NCI-H1417 (cell line): ENCODE measurements at regions not wholly inside any gene's neighbourhood (a gene's known extent, or its start where the extent isn't known, plus 50 kb on each side); places are given as distances from the start of the nearest gene placed in this dataset.
A peak's percentile ranks its signal among the peaks of the same experiment; 100 is the strongest.

ENCODE experiments used
- DNase-seq, 3 experiments: peaks; one replicate each; lab custom pipeline; 2025; lab: John Stamatoyannopoulos, UW

DNA sequence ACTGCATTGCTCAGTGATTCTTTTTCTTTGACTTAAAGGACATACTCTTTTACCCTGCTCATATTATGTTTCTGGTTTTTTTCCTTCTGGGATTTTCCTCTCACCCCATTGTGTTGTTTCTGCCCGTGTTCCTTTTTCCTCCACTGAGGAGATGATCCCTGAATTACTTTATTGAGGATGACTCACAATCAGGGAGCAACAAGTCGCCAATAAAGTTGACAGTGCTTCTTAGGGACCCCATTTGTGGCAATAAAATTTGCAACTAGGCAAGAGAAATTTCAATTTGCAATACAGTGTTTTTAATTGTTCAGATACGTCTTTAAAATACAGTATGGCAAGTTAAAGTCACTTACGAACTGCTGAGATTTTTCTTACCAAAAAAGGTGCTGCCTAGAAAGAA is 217.9 kb downstream of the SOX4 start:
- no peak for DNase-seq

DNA sequence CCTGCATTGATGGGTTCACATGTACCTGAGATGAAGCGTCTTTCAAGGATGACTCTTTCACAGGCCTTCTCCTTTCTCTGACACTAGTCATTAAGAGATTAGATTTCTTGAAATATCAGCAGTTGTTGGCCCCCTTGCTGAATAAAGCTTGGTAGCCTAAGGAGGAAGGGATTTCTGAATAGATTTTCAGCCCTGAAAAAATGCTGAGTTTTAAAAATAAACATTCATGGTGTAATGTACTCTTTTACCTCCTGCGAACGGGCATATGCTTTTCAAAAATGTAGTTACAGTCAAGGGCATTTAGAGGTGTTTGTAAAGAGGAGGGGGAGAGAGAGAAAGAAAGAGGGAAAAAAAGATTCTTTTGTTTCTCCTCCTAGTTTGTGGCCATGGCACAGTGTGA is 222.7 kb downstream of the SOX4 start:
- DNase-seq, result no peak

DNA sequence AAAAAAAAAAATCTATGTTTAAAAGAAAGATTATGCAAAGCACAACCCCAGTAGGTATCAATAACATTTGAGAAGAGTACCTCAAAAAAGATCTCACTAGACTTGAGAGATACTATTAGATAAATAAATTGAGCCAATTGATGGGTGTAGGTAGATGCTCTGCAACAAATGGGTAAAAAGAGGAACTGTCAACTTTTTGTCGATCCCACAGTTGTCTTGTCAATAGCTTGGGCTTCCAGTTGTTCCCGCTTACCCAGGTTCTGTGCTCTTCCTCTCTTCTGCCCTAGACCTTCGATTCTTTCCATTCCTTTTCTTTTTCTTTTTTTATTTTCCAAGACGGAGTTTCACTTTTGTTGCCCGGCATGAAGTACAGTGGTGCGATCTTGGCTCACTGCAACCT is 226.9 kb downstream of the SOX4 start:
- no peak for DNase-seq

DNA sequence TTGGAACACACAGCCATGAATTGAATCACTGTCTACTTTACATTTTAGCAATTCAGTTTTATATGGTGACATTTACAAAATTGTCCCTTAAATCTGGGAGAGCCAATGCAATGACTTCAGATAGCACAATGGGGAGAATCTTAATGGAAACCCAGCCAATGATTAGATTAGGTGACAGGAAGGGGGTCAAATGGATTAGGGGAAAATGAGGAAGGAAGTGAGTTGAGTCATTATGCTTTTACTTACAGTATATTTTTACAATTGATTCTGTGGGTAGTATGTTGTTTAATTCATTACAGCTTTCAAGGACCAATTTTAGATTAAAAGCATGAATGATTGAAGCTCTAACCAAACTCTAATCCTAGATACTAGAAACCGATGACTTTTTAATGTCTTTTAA is 229.8 kb downstream of the SOX4 start:
- no peak for DNase-seq

DNA sequence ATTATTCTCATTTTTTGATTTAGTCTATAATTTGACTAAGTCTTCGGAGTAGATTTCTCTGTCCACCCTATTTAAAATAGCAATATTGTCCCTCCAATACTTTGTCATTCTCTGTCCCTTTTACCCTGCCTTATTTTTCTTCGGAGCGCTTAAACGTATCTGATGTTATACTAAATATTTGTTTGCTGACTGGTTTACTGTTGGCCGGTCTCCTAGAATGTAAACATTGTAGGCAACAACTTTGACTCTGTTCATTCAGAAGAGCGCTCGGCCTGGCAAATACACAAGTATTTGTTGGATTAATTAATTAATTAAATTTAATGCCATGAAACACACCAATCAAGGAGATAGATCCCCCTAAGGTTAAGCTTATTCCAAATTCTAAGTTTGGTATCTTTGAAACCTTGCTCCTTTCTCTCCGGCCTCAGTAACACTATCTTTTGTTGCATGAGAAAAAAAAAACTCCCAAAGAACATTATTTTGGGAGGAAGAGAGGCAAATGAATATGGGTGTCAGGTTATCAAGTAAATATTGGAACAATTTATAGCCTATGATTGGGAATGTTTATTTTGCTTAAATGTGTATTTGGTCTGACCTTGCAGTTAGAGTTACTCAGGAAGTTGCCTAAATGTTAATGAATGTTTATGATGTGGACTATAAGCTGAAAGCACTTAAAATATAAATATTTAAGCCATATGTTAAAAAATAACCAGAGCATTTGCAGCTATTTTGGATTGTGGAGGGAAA is 231.1 kb downstream of the SOX4 start:
- peak in 2 of 3 experiments; percentile 19 to 63 for DNase-seq

DNA sequence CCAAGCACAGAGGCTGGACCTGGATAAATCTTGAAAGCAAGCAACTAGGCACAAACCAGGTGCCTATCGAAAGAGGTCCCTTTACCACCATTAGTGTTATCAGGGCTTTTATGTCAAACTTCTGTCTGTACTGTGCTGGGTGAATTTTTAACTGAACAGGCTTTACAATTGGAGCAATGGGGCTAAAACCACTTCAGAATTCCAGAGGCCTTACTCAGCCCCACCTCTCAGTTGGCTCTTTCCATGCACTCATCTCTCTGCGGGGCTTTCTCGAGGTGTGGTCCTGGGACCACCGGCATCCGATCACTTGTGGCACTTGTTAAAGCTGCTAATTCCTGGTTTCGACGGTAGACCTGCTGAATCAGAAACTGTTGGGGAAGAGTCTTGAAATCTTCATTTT is 232.5 kb downstream of the SOX4 start:
- DNase-seq, result no peak

DNA sequence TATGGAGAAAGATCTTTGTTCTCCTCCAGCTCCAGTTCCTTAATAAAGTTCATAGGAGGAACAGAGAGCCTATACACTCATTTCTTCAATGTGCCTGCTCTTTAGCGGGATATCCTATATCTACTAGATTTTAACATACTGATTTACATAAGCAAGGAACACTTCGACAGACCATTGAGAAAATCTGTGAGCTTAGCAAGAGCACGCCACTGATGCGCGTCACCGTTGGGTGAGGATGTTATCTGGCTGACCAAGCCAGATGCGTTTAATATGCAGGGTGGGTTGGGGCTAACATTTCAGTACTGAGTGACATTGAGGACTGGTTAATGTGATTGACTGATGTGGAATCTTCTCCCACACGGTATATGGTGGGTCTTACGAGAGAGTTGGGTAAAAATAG is 233.4 kb downstream of the SOX4 start:
- DNase-seq, result no peak

DNA sequence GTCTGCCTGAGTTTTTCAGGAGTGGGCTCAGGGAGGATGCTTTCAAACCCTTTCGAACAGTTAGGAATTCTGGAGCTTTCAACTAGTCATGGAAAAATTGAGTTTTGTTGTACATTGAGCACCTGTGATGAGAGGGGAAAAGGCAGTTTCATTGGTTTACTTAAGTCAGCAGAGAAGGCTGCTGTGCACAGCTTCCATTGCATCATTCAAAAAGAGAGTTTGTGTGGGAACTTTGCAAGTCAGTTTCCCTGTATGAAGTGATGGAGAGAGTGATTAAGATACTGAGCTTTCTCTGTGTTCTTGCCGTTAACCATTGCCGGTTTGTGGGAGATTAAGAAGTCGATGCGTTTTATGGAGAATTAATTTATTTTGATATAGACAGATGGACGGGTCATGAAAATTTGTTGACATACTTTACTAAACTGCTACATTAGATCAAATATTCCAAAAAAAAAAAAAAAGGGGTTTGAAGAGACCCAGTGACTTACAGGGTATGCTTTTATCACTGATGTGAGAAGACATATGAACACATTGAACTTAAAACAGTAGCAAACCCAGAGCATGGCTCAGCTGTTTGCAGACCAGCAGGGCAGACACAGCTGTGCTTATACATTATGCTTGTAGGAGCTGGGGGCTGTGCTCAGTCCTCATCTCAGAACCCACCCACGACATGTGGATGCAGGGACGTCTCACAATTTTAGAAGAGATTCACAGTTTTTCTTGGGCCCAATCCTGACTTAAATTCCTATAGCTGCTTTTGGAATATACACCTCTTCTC is 234.1 kb downstream of the SOX4 start:
- DNase-seq, result no peak

DNA sequence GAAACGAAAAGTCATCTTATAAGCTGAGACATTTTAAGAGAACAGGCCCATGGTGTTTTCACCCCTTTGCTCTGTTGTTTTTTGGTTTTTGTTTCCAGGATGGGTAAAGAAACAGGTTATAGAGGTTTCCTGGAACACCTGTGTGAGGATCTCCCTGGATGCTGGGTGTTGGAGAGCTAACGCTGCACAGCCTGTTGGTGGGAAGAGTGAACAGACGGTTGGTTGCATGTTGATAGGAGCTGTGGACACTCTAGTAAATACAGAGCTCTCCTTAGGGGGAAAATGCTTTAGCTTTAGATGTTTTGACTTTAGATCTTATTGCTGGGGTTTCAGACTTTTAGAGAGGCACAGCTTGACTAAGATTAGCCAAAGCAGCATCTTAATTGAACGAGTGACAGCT is 235.2 kb downstream of the SOX4 start:
- no peak for DNase-seq

DNA sequence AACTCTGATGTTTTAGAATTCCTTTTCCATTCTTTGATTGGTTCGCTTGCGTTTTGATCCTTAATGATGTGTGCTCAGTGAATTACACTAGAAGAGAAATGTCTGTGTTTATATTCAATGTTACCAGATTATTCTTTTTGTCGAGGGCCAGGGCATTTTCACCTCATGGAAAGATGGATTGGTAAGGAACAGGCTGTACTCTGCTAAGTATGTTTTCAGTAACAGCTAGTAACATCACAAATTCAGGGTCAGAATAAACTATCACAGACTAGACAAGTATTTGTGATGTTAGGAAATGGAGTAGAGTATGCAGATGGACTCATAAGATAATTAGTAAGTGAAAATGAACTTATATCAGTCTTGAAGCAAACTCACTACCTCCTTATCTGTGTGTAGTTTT is 235.6 kb downstream of the SOX4 start:
- DNase-seq, result no peak

DNA sequence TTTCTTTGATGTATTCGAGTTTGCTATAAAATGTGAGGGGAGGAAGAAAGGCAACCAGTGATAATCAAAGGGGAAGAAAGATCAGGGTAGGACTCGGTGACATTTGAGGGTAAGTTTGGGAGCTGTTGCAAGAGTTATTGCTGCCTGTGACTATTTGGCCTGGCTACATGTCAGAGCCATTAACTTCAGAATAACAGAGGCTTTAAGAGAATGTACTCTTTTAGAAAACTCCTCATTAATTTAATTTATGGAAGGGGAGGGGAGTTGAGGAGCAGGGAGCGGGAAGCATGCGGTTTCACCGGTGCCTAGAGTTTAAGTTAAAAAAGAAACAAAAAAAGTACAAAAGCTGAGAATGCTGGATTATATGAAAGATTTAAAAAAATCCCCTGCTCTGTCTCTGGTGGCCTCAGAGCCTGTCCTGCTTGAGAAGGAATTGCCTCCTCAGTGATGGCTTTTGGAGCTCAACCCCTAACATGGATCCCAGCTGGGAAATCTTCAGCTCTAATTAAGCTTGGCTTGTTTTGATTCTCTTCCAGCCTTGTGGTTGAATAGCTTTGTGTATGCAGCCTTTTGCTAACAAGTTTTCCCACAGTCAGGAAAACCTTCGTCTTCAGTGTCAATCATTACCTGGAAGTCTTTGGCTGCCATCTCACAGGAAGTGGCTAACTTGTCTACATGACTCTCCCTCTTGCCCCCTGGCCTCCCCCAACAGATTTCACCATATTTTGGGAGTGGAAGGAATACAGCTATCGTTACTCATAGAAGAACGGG is 238.2 kb downstream of the SOX4 start:
- DNase-seq, result no peak

DNA sequence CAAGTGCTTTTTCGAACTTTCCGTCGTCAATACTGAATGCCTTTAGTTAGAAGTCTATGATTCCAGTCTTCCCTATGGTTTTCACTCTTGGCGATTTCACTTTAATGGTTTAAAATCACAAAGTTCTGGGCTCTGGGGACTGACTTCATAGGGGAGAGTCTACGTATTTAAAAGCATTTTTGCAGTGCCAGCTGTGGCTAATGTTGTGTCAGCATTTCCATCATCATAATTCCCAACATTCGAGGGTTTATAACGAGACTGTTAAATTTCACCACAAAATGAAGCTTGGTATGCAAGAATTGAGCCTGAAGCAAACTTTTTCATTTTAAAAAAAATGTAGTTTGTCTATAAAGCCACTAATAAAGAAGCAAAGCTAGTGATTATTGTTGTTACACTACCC is 242.7 kb downstream of the SOX4 start:
- no peak for DNase-seq

DNA sequence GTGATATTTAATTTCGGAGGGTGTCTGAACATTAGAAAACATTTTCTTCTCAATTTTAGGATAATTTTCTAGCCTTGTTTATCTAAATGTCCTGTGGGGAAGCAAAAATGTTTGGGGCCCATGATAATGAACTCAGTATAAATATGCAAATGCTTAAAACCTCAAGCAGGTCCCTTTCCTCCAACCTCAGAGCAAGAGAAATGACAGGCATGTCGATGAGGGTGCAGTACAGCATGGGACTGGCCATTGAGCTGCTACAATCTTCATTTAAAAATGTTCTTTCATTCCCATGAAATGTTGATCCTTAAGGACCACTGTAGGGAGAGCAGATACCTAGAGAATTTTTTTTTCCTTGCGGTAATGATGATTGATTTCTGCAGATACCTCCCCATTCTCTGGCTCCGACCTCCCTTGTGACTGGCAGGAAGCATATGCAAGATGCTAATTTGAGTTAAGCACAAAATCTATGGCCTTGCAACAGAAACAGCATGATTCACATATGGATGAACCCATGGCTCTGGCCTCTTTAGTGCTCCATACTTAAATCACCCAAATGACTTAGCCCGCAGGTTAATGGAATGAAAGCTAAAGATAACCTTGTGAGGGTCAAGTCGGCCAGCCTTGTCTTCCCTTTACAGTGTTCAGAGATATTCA is 243.3 kb downstream of the SOX4 start:
- no peak for DNase-seq

DNA sequence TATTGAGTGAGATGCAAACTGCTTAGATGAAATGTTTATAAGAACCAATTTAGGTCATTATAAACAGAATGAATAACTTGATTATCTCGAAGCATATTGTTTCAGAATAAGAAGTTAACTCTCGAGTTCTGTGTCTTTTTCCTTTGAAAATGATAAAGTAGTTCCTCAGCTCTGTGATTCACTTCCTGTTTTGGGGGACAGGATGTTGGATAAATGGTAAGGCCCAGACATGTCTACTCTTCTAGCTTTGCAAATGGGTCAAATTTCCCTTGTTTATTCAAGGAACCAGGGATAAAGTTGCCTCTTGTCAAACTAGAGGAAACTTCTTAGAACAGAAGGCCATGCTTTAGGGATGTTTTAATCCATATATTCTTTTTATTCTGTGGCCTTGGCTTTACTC is 246.9 kb downstream of the SOX4 start:
- no peak for DNase-seq

DNA sequence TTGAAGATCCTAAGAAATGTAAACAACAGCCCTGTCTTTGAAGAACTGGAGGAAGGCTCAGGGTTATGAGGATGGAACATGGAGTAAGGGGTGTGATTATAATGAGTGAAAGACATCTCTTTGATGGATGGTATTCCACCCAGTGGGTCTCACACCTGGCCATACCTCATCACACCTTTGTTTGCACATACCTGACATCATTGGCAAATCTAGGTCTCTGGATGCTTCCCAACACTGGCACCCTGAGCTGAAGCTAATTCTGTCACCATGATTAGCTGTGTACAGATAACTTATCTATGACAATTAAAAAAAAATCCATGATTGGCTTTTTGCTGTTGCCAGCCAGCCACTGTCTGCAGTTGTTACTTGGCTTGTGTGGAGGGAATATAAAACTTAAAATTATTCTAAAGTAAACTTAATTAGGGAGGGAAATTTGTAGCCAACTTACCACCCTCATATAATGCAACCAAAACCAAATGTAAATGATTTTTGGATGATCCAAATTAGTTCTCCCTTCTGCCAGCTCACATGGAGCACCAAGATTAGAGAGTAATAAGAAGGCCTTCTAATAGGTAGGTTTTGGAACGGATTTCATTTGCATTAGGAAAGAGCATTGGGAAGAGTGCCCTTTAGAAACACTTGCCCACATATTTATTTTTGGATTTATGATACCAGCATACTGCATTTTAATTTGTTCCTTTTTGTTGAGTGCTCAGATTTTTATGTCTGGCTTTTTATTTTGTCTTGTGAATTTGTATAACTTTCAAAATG is 249.5 kb downstream of the SOX4 start:
- peak in 2 of 3 experiments; percentile 56 to 76 for DNase-seq

DNA sequence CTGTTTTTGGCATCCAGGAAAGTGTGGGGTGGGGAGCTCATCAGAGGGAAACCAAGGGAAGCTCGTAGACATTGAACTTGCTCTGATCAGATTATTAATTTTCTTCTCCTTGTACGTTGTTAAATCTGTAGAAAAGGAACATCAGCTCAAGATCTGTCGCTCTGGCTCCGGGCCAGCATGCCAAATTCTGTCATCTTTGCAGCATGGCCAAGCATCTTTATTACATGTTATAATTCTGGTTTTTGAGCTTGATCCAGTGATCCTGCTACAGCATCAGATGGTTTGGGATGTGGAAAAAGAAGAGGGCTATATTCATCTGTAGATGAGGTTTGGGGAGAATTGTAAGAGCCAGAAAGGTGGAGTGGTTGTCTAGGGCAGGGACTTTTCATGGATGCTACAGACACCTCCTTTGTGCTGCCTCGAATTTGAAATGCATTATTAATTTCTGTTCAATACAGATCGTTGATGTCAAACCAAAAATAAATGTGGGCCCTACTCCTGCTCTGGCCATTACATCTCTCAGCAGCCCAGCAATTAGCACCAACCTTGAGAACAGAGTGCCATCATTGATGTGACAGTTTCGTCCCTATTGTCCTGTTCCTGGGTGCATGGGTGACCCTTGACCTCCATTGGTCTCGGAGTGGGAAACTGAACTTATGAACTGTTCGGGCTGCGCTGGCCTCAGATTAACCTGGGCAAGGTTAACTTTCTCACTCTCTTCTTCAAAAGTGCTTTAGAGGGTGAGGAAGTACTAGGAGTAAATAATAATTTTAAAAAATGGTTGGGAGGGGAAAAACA is 250.8 kb downstream of the SOX4 start:
- no peak for DNase-seq

DNA sequence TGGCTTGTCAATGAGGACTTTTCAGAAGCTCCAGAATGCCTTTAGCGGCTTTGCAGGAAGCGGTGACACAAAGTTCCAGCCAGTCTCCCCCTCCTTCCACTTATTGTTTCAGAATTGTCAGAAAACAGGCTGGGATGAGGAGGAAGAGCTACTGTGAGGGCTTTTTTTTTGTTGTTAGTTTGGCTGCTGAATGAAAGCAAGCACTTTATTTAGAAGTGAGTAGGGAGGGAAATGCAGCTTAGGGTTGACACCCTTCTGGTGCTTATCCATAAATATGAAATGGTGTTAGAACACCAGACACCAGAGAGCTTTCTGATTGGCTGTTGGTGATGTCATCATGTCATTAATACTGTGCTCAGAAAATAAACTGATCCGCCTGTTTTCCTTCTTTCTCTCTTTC is 251.5 kb downstream of the SOX4 start:
- DNase-seq, result peak in 2 of 3 experiments; percentile 18 to 34

DNA sequence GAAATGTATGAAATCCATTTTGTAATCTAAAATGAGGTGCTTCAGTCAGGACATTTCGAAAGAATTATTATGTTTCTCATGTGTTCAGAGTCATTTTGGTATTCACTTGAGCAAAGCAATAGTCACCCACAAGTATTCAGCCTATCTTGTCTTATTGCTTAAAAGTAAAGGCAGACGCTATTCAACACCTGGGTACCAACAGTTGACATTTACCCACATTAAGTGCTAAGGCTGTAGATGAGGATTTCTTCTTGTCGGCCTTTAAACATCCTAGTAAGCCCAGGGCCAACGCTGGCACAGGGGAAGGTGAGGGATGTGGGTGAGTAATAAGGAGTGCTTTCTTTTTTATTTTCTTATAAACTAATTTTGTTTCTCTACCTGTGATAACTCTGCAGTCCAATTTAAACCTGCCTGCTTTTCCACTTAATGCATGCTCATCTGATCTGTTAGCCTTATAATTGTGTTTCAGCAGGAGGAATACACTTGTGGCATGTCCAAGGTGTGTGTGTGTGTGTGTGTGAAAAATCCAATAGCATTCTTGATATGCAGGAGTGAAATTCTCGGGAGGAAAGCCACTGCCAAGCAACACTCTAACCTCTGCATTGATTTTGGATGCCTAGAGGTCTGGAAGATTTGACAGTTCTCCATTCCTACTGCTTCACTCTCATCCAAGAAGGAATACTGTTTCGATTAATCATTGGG is 252.0 kb downstream of the SOX4 start:
- peak in 1 of 3 experiments; percentile 34 for DNase-seq

DNA sequence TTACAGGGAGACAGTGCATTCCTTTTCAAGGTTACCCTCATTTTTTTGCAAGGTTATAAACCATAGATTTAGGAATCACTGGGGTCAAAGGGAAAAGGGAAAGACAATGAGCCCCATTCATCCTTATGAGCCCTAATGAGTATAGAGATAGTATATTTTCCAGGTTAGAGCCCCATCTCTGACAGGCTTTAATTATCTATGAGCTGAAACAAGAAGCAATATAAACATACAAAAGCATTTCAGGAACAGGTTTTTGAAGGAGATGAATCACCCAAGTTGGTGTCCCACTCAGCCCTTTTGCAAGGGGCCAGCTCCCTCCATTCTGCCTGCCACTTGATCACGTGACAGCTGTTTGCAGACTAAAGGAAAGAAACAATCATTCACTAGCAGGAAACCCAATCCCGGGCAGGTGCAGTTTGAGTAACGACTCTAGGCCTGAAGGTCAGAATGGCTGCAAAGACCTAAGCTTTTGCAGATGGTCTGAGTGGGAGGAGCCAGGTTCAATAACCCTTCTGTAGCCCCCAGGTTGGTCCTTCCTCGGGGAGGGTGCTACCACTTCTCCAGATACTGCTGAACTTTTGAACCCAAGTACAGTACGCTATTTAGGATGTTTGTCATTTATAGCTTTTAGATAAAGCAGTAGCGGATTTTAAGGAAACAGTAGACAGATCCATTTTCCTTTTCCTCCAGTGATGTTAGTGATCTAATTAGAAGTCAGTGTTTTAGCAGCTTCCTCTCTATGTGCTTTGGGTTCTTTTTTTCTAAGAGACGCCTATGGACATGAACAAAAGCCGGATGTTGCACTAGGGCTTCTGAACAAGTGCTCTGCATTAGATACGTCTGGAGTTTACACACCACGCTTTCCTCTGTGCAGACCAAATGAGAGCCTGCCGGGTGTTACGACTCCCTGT is 253.2 kb downstream of the SOX4 start:
- DNase-seq, result peak; percentile 83 to 96 (median 91)
